RWPE1 (cell line): ENCODE measurements at regions not wholly inside any gene's neighbourhood (a gene's known extent, or its start where the extent isn't known, plus 50 kb on each side); places are given as distances from the start of the nearest gene placed in this dataset.

Source experiments
- CTCF ChIA-PET: fragments of 350-600 bp; sonication (Branson Sonifier 250); formaldehyde crosslinking; extraction: SDS; loops from one replicate; lab custom pipeline; 2021; lab: Yijun Ruan, JAX
- POLR2A ChIA-PET: fragments of 400-600 bp; formaldehyde crosslinking; extraction: SDS; loops from one replicate; lab custom pipeline; 2020; ENCODE audit warnings: antibody characterized with exemption; ENCODE audit not compliant: low non-redundant PET; lab: Yijun Ruan, JAX
- DNase-seq: peaks from one replicate; pipeline ENCODE4 v3.0.0; 2012; ENCODE audit warnings: low spot score
- H3K27ac ChIP-seq: fragments of 450-650 bp; 2 replicates; pipeline ENCODE4 v1.5.1; 2017
- CTCF ChIP-seq: fragments of 450-650 bp; conservative IDR thresholded peaks from 2 replicates; pipeline ENCODE4 v1.5.1; 2017; ENCODE audit warnings: low read depth, mild to moderate bottlenecking

GRCh38 chr5:60143942-60144549 is 250.5 kb upstream of the PDE4D start:
- ChIA-PET CTCF (interaction anchor here (0.7 kb wide), 1 partner anchor 334 kb away, joined by 4 read pairs; no protein-coding TSS in a partner anchor), POLR2A (no interaction called here)
- no peak overlapping the region for H3K27ac ChIP-seq
- TF ChIP-seq CTCF: no peak
- no peak for DNase-seq

GRCh38 chr5:60141119-60141518 is 247.6 kb upstream of the PDE4D start:
- TF ChIP-seq CTCF: no peak
- CTCF ChIA-PET: no interaction called here
- POLR2A ChIA-PET: no interaction called here
- no peak overlapping the region for H3K27ac ChIP-seq
- no peak for DNase-seq

GRCh38 chr5:60136841-60137240 is 243.3 kb upstream of the PDE4D start:
- no peak overlapping the region for H3K27ac ChIP-seq
- DNase-seq: no peak
- CTCF ChIA-PET: no interaction called here
- TF ChIP-seq CTCF: no peak
- POLR2A ChIA-PET: no interaction called here

DNA sequence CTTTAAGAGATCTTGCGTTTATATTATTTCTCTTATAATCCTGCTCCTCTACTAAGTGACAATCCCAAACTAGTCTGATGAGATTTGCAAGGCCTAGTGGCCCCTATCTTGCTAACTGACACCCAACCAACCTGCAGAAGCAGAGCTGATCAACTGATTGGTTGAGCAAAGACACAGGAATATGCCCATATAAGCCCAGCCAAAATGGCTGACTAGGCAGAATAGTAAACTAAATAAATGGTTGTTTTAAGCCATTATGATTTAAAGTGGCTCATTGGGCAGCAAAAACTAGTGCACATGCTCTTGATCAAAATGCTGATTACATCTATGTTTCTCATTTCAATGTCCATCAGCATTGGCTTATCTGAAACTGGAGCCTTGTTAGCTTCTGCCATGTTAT is 238.0 kb upstream of the PDE4D start:
- ChIA-PET POLR2A (no interaction called here), CTCF (no interaction called here)
- TF ChIP-seq CTCF: no peak
- no peak for DNase-seq
- no peak overlapping the region for H3K27ac ChIP-seq

GRCh38 chr5:60125636-60126035 is 232.1 kb upstream of the PDE4D start:
- POLR2A ChIA-PET: interaction anchor here (0.7 kb wide), 1 partner anchor 11 kb away, joined by 3 read pairs; no protein-coding TSS in a partner anchor
- no peak overlapping the region for H3K27ac ChIP-seq
- TF ChIP-seq CTCF: no peak
- no peak for DNase-seq
- CTCF ChIA-PET: no interaction called here

DNA sequence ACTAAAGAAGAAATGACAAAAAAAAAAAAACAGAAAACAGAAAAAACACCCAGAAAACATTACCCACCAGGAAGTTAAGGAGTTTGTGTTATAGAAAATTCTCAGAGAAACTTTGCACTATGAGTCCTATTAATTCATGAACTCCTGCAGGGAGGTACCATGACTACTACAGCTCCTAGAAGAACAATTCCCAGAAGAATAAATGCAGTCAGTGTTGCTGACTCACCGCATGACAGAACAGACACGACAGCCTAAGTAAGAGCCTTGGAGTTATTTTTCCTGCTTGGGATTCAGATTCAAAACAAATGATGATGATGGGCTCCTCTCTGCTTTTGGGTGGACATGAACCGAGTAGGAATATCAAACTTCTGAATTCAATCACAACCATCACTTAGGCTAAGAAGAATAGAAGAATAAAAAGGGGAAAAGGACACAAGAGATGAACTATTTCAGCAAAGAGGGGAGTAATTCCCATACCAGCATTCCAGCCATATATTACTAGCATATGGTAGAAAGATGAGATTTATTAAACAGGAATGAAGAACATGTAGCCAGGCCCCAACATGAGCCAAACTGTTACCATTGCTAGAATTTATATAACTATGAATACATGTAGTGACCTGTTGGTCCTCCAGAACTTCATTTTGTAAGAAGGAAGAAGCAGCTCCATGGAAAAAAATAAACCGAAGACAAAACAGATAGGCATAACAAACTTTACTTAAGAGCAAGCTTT is 209.6 kb upstream of the PDE4D start:
- ChIA-PET POLR2A (no interaction called here), CTCF (no interaction called here)
- no peak for TF ChIP-seq CTCF
- no peak overlapping the region for H3K27ac ChIP-seq
- DNase-seq: no peak
